ENCODE measurements at regions not wholly inside any gene's neighbourhood (a gene's known extent, or its start where the extent isn't known, plus 50 kb on each side); places are given as distances from the start of the nearest gene placed in this dataset.
A peak's percentile ranks its signal among the peaks of the same experiment; 100 is the strongest.
"Not testable (repeated sequence)": the region's sequence is repeated elsewhere in the genome, so short reads cannot be mapped to it uniquely, and the experiment has no call there.

GRCh38 chr4:181020456-181020855 lies 1222.7 kb upstream of the TENM3 start:
- ATAC-seq (ENCODE audit: insufficient read depth, low FRiP score) (no peak), DNase-seq (peak in 2 of 3 donors; percentile 75 to 81)
- H3K27me3 ChIP-seq (ENCODE audit: control insufficient read depth in 3 of 3, insufficient read depth in 3 of 3, low read length in 2 of 3) = no peaks in the 10 kb centered on the region
- H3K27ac ChIP-seq (ENCODE audit: low read depth in 1 of 2, low read length in 1 of 2) = no peak overlapping the region
- no peak overlapping the region for H3K9ac ChIP-seq (ENCODE audit: insufficient read depth in 1 of 2, low read length in 2 of 2)
- TF ChIP-seq CTCF (IDR thresholded peaks at IDR 0.05; ENCODE audit: control extremely low read depth, extremely low read depth) = no peak
- H3K9me3 ChIP-seq (ENCODE audit: control insufficient read depth in 4 of 4, insufficient read depth in 3 of 4, low read length in 3 of 4) = peaks cover 0 to 4% (median 0%) of the 10 kb centered on the region in 4 donors
- no peaks in the 10 kb centered on the region for H3K36me3 ChIP-seq (ENCODE audit: control insufficient read depth in 4 of 4, insufficient read depth in 4 of 4, low read length in 4 of 4)
- WGBS, 2 donors = 48 to 66% methylated on average over 3 of the region's 3 CpGs
- peaks cover 0 to 17% (median 0%) of the 10 kb centered on the region in 5 donors for H3K4me1 ChIP-seq (ENCODE audit: control insufficient read depth in 5 of 5, insufficient read depth in 5 of 5, low read length in 5 of 5)
- no peak overlapping the region for H3K4me3 ChIP-seq

GRCh38 chr4:181021213-181021612 lies 1222.0 kb upstream of the TENM3 start:
- DNase-seq (no peak), ATAC-seq (ENCODE audit: insufficient read depth, low FRiP score) (no peak)
- 85 to 89% methylated on average over 1 of the region's 1 CpG for WGBS, 2 donors
- Histone ChIP-seq H3K4me1 (ENCODE audit: control insufficient read depth in 5 of 5, insufficient read depth in 5 of 5, low read length in 5 of 5) (peaks cover 0 to 17% (median 0%) of the 10 kb centered on the region in 5 donors), H3K4me3 (no peak overlapping the region), H3K9me3 (ENCODE audit: control insufficient read depth in 4 of 4, insufficient read depth in 3 of 4, low read length in 3 of 4) (peaks cover 0 to 4% (median 0%) of the 10 kb centered on the region in 4 donors), H3K36me3 (ENCODE audit: control insufficient read depth in 4 of 4, insufficient read depth in 4 of 4, low read length in 4 of 4) (no peaks in the 10 kb centered on the region), H3K27ac (ENCODE audit: low read depth in 1 of 2, low read length in 1 of 2) (no peak overlapping the region), H3K27me3 (ENCODE audit: control insufficient read depth in 3 of 3, insufficient read depth in 3 of 3, low read length in 2 of 3) (no peaks in the 10 kb centered on the region), H3K9ac (ENCODE audit: insufficient read depth in 1 of 2, low read length in 2 of 2) (no peak overlapping the region)
- TF ChIP-seq CTCF (IDR thresholded peaks at IDR 0.05; ENCODE audit: control extremely low read depth, extremely low read depth) = no peak

- not testable (repeated sequence) for H3K4me3 ChIP-seq; H3K27me3 ChIP-seq (ENCODE audit: control insufficient read depth in 3 of 3, insufficient read depth in 3 of 3, low read length in 2 of 3); H3K4me1 ChIP-seq (ENCODE audit: control insufficient read depth in 5 of 5, insufficient read depth in 5 of 5, low read length in 5 of 5); H3K9me3 ChIP-seq (ENCODE audit: control insufficient read depth in 4 of 4, insufficient read depth in 3 of 4, low read length in 3 of 4); DNase-seq; H3K27ac ChIP-seq (ENCODE audit: low read depth in 1 of 2, low read length in 1 of 2); H3K9ac ChIP-seq (ENCODE audit: insufficient read depth in 1 of 2, low read length in 2 of 2); ATAC-seq (ENCODE audit: insufficient read depth, low FRiP score); H3K36me3 ChIP-seq (ENCODE audit: control insufficient read depth in 4 of 4, insufficient read depth in 4 of 4, low read length in 4 of 4)
- WGBS, 2 donors = 84 to 90% methylated on average over 14 of the region's 14 CpGs
Observed at GRCh38 chr4:181030135-181030921, 1212.9 kb upstream of the TENM3 start.

GRCh38 chr4:181030961-181031360 lies 1212.2 kb upstream of the TENM3 start:
- Histone ChIP-seq H3K9me3 (ENCODE audit: control insufficient read depth in 4 of 4, insufficient read depth in 3 of 4, low read length in 3 of 4) (no peaks in the 10 kb centered on the region), H3K4me3 (no peak overlapping the region), H3K9ac (ENCODE audit: insufficient read depth in 1 of 2, low read length in 2 of 2) (no peak overlapping the region), H3K36me3 (ENCODE audit: control insufficient read depth in 4 of 4, insufficient read depth in 4 of 4, low read length in 4 of 4) (no peaks in the 10 kb centered on the region), H3K4me1 (ENCODE audit: control insufficient read depth in 5 of 5, insufficient read depth in 5 of 5, low read length in 5 of 5) (no peaks in the 10 kb centered on the region), H3K27ac (ENCODE audit: low read depth in 1 of 2, low read length in 1 of 2) (no peak overlapping the region), H3K27me3 (ENCODE audit: control insufficient read depth in 3 of 3, insufficient read depth in 3 of 3, low read length in 2 of 3) (no peaks in the 10 kb centered on the region)
- TF ChIP-seq CTCF (IDR thresholded peaks at IDR 0.05; ENCODE audit: control extremely low read depth, extremely low read depth) = no peak
- DNase-seq (no peak), ATAC-seq (ENCODE audit: insufficient read depth, low FRiP score) (no peak)
- 89 to 91% methylated on average over 7 of the region's 7 CpGs for WGBS, 2 donors
